H1 (cell line): ENCODE measurements at regions not wholly inside any gene's neighbourhood (a gene's known extent, or its start where the extent isn't known, plus 50 kb on each side); places are given as distances from the start of the nearest gene placed in this dataset.

Source experiments
- ASH2L ChIP-seq: fragments of 200-600, 300-600 bp; sonication (generic); IDR thresholded peaks from one replicate; pipeline ENCODE4 v1.7.1; 2017; ENCODE audit warnings: low read length
- CHD1 ChIP-seq: IDR thresholded peaks from 2 replicates; pipeline ENCODE4 v1.6.1; 2012; ENCODE audit warnings: low read depth, low read length, improper control_type of control experiment
- CHD7 ChIP-seq: fragments of 300-600 bp; sonication (generic); IDR thresholded peaks from 2 replicates; pipeline ENCODE4 v1.7.1; 2012; ENCODE audit warnings: low read length, moderate library complexity, mild to moderate bottlenecking, inconsistent platforms; ENCODE audit not compliant: insufficient replicate concordance

DNA sequence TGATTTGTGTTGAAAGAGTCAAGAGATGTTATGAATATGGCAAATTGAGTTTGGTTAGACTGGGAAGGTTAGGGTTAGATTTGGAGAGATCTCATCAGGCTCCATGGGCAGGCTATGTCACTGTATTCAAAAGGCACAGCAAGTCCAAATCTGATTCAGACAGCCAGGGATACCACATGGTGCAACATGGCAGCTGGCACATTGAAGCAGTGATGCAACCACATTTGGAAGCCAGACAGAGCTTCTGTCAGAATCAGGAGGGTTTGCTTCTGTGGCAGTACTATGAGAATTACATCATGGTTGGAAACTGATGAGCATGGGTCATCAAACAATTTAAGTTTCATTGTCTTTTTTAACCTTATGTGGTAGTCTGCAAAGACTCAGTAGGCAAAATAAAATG lies 772.2 kb downstream of the SUCLG1 start (continued):
- no peak for TF ChIP-seq CHD7
- no peak for TF ChIP-seq ASH2L
- no peak for TF ChIP-seq CHD1
